T-helper 17 cell (primary cell): ENCODE measurements at regions not wholly inside any gene's neighbourhood (a gene's known extent, or its start where the extent isn't known, plus 50 kb on each side); places are given as distances from the start of the nearest gene placed in this dataset.
"Not testable (repeated sequence)": the region's sequence is repeated elsewhere in the genome, so short reads cannot be mapped to it uniquely, and the experiment has no call there.

Experiments used
- ATAC-seq: fragments of 150-1000 bp; cut with Tn5 transposase; 2 replicates; pipeline ENCODE4 v1.10.0; 2021; ENCODE audit warnings: mild to moderate bottlenecking, moderate library complexity
- DNase-seq, 3 donors: peaks; one replicate each; pipeline versions ENCODE4 v3.0.0 to v3.0.0-alpha.2; 2020 to 2021
- H3K9me3 ChIP-seq: one replicate; pipeline ENCODE4 v1.7.0; 2013; ENCODE audit warnings: low read length, mild to moderate bottlenecking; ENCODE audit not compliant: control insufficient read depth, poor library complexity, severe bottlenecking
- H3K27ac Mint-ChIP-seq: one replicate; pipeline ENCODE4 v1.8.0; 2022; ENCODE audit warnings: mild to moderate bottlenecking, moderate library complexity, mixed read lengths
- H3K27me3 Mint-ChIP-seq: one replicate; pipeline ENCODE4 v1.8.0; 2022; ENCODE audit warnings: mixed read lengths
- H3K36me3 Mint-ChIP-seq: one replicate; pipeline ENCODE4 v1.8.0; 2022; ENCODE audit warnings: low read depth, mixed read lengths
- H3K4me1 Mint-ChIP-seq: one replicate; pipeline ENCODE4 v1.8.0; 2022; ENCODE audit warnings: mild to moderate bottlenecking, mixed read lengths
- H3K4me3 Mint-ChIP-seq: one replicate; pipeline ENCODE4 v1.8.0; 2022; ENCODE audit warnings: mild to moderate bottlenecking, moderate library complexity, mixed read lengths

DNA sequence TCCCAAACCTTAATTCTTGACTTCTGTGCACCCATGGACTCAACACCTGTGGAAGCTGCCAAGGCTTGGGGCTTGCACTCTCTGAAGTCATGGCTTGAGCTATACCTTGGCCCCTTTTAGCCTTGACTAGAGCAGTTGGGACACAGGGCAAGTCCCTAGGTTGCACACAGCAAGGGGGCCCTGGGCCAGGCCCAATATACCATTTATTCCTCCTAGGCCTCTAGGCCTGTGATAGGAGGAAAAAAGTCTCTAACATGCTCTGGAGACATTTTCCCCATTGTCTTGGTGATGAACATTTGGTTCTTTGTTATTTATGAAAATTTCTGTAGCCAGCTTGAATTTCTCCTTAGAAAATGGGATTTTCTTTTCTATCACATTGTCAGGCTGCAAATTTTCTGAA lies 186.1 kb downstream of the SEMA6D start:
- H3K27me3 Mint-ChIP-seq, result no peaks in the 10 kb centered on the region
- no peaks in the 10 kb centered on the region for H3K36me3 Mint-ChIP-seq
- H3K27ac Mint-ChIP-seq, result no peak overlapping the region
- no peak overlapping the region for H3K4me3 Mint-ChIP-seq
- no peaks in the 10 kb centered on the region for H3K4me1 Mint-ChIP-seq
- ATAC-seq (no peak), DNase-seq (no peak)
- no peaks in the 10 kb centered on the region for H3K9me3 ChIP-seq

GRCh38 chr15:47908486-47908885 lies 191.2 kb downstream of the SEMA6D start:
- H3K4me1 Mint-ChIP-seq, result no peaks in the 10 kb centered on the region
- H3K36me3 Mint-ChIP-seq, result no peaks in the 10 kb centered on the region
- H3K4me3 Mint-ChIP-seq, result no peak overlapping the region
- no peaks in the 10 kb centered on the region for H3K9me3 ChIP-seq
- no peak overlapping the region for H3K27ac Mint-ChIP-seq
- ATAC-seq, result no peak
- no peaks in the 10 kb centered on the region for H3K27me3 Mint-ChIP-seq
- DNase-seq, result no peak

GRCh38 chr15:47908950-47909670 lies 191.8 kb downstream of the SEMA6D start:
- no peak for ATAC-seq
- H3K4me3 Mint-ChIP-seq, result no peak overlapping the region
- no peaks in the 10 kb centered on the region for H3K36me3 Mint-ChIP-seq
- no peak overlapping the region for H3K27ac Mint-ChIP-seq
- DNase-seq, result no peak
- H3K4me1 Mint-ChIP-seq, result no peaks in the 10 kb centered on the region
- no peaks in the 10 kb centered on the region for H3K27me3 Mint-ChIP-seq
- H3K9me3 ChIP-seq, result no peaks in the 10 kb centered on the region

GRCh38 chr15:47912910-47913309 lies 195.6 kb downstream of the SEMA6D start:
- ATAC-seq, H3K27ac Mint-ChIP-seq, H3K9me3 ChIP-seq, H3K27me3 Mint-ChIP-seq, DNase-seq, H3K36me3 Mint-ChIP-seq, H3K4me1 Mint-ChIP-seq: not testable (repeated sequence)
- H3K4me3 Mint-ChIP-seq, result peak overlapping the region; percentile 36

DNA sequence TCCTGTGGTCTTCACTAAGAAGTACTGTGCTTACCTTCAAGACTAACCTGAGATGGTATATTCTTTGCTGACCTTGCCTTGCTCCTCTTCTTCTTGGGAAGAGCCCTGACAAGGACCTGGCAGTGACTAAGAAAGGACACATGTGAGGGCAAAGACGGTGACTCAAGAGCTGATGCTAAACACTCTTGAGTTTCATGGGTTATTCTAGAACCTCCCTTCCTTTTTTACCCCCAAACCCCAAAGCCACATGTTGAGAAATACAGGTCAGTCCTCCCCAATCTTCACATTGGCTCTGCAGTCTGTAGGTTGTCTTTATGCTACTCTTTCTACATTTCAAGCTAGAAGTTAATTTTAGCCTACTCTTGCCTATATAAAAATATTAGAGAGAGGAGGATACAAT lies 200.6 kb downstream of the SEMA6D start:
- no peak for ATAC-seq
- Mint-ChIP-seq H3K4me1 (no peaks in the 10 kb centered on the region), H3K36me3 (no peaks in the 10 kb centered on the region), H3K4me3 (no peak overlapping the region), H3K27me3 (no peaks in the 10 kb centered on the region), H3K27ac (no peak overlapping the region)
- DNase-seq, result no peak
- no peaks in the 10 kb centered on the region for H3K9me3 ChIP-seq

- H3K36me3 Mint-ChIP-seq, result no peaks in the 10 kb centered on the region
- DNase-seq (no peak), ATAC-seq (no peak)
- no peak overlapping the region for H3K4me3 Mint-ChIP-seq
- H3K9me3 ChIP-seq, result no peaks in the 10 kb centered on the region
- H3K27me3 Mint-ChIP-seq, result no peaks in the 10 kb centered on the region
- no peak overlapping the region for H3K27ac Mint-ChIP-seq
- H3K4me1 Mint-ChIP-seq, result no peaks in the 10 kb centered on the region
Measured at GRCh38 chr15:47918877-47919276, 201.6 kb downstream of the SEMA6D start.

GRCh38 chr15:47924381-47924780 lies 196.4 kb upstream of the SLC24A5 start:
- no peaks in the 10 kb centered on the region for H3K4me1 Mint-ChIP-seq
- DNase-seq, result no peak
- no peaks in the 10 kb centered on the region for H3K36me3 Mint-ChIP-seq
- ATAC-seq, result no peak
- H3K27ac Mint-ChIP-seq, result no peak overlapping the region
- no peaks in the 10 kb centered on the region for H3K27me3 Mint-ChIP-seq
- H3K9me3 ChIP-seq, result no peaks in the 10 kb centered on the region
- H3K4me3 Mint-ChIP-seq, result no peak overlapping the region

GRCh38 chr15:47929138-47929803 lies 191.5 kb upstream of the SLC24A5 start:
- no peak overlapping the region for H3K27ac Mint-ChIP-seq
- no peaks in the 10 kb centered on the region for H3K36me3 Mint-ChIP-seq
- no peak overlapping the region for H3K4me3 Mint-ChIP-seq
- no peaks in the 10 kb centered on the region for H3K27me3 Mint-ChIP-seq
- DNase-seq (no peak), ATAC-seq (no peak)
- H3K9me3 ChIP-seq, result no peaks in the 10 kb centered on the region
- no peaks in the 10 kb centered on the region for H3K4me1 Mint-ChIP-seq

GRCh38 chr15:47932261-47932660 lies 188.5 kb upstream of the SLC24A5 start:
- Mint-ChIP-seq H3K4me3 (no peak overlapping the region), H3K27me3 (no peaks in the 10 kb centered on the region), H3K4me1 (no peaks in the 10 kb centered on the region), H3K27ac (no peak overlapping the region), H3K36me3 (no peaks in the 10 kb centered on the region)
- ATAC-seq (no peak), DNase-seq (no peak)
- H3K9me3 ChIP-seq, result no peaks in the 10 kb centered on the region

DNA sequence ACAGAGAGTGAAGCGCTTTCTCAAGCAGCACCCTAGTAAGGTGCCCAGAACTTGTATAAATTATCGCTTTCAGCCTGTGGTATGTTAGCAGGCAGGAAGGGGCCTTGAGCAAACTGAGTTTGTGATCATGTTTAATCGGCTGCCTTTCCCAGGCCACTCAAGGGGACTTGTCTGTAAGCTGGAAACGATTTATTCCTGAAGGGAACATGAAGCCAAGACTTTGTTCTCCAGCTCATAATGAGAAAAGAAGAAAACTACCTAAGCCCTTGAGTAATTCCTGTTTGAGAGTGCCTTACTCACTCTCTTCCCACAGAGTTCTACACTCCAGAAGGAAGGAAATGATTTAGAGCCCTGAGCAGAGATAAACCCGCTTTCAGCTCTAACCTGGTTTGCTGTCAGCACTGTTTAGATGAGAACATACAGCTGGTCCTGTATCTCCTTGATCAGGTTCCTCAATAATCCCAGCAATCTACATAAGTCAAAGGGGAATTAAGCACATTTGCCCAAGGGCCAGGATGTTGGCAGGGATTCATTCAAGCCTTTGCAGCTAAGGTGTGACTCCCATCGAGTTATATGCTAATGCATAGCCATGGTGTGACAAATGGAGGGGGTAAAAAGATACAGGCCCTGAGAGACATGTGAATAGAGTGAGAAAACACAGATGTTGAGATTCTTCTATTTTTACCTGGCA lies 187.7 kb upstream of the SLC24A5 start:
- ATAC-seq, result no peak
- Mint-ChIP-seq H3K4me1 (no peaks in the 10 kb centered on the region), H3K27ac (no peak overlapping the region), H3K36me3 (no peaks in the 10 kb centered on the region), H3K4me3 (no peak overlapping the region), H3K27me3 (no peaks in the 10 kb centered on the region)
- DNase-seq, result no peak
- no peaks in the 10 kb centered on the region for H3K9me3 ChIP-seq

- no peak for DNase-seq
- no peaks in the 10 kb centered on the region for H3K36me3 Mint-ChIP-seq
- no peak overlapping the region for H3K27ac Mint-ChIP-seq
- H3K4me1 Mint-ChIP-seq, result no peaks in the 10 kb centered on the region
- H3K27me3 Mint-ChIP-seq, result no peaks in the 10 kb centered on the region
- ATAC-seq, result no peak
- H3K4me3 Mint-ChIP-seq, result no peak overlapping the region
- H3K9me3 ChIP-seq, result no peaks in the 10 kb centered on the region
Measured at GRCh38 chr15:47933865-47934264, 186.9 kb upstream of the SLC24A5 start.

- H3K36me3 Mint-ChIP-seq, result no peaks in the 10 kb centered on the region
- H3K4me3 Mint-ChIP-seq, result no peak overlapping the region
- H3K27ac Mint-ChIP-seq, result no peak overlapping the region
Measured at GRCh38 chr15:47934342-47934741, 186.4 kb upstream of the SLC24A5 start.

DNA sequence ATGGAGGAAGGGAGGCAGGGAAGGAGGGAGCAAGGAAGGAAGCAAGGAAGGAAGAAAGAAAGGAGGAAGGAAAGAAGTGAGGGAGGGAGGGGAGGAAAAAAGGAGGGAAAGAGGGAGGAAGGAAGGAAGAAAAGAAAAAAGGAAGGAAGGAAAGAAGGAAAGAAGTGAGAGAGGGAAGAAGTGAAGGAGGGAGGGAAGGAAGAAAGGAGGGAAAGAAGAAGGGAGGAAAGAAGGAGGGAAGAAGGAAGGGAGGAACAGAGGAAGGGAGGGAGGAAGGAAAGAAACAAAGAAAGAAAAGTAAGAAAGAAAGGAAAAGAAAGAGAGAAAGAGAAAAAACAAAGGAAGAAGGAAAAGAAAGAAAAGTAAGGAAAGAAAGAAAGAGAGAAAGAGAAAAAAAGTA lies 183.0 kb upstream of the SLC24A5 start:
- no peaks in the 10 kb centered on the region for H3K9me3 ChIP-seq
- Mint-ChIP-seq H3K4me1 (no peaks in the 10 kb centered on the region), H3K4me3 (no peak overlapping the region), H3K27ac (no peak overlapping the region), H3K27me3 (no peaks in the 10 kb centered on the region), H3K36me3 (no peaks in the 10 kb centered on the region)
- ATAC-seq, result no peak
- DNase-seq, result no peak

More at GRCh38 chr15:47934342-47934741, 186.4 kb upstream of the SLC24A5 start:
- H3K9me3 ChIP-seq, result no peaks in the 10 kb centered on the region
- ATAC-seq, result no peak
- Mint-ChIP-seq H3K27me3 (no peaks in the 10 kb centered on the region), H3K4me1 (no peaks in the 10 kb centered on the region)
- no peak for DNase-seq
